ENCODE measurements at regions not wholly inside any gene's neighbourhood (a gene's known extent, or its start where the extent isn't known, plus 50 kb on each side); places are given as distances from the start of the nearest gene placed in this dataset.

DNA sequence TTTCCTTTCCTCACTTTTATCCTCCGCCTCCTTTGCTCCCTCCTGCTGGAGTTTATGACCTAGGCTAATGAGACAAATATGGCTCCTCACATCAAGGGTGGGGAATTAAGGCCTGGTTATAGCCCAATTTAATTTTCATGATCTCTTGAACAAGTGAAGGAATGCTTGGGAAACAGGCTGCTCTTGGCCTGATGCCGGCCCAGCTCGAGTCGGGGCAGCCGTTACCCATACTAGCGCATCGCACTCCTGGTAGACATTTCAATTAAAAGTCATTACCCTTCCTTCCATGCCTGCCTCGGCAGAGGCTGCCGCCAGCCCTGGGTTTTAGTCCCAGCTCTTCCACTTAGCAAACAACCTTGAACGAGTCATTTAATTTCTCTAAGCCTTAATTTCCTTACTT lies 425.7 kb downstream of the TMEM38B start:
- no peak for TF ChIP-seq POLR2A (IDR thresholded peaks at IDR 0.05; ENCODE audit: low read length)
- TF ChIP-seq GATA1 (IDR thresholded peaks at IDR 0.05; ENCODE audit: low read depth, low read length): no peak
